NCI-H2081 (cell line): ENCODE measurements at regions not wholly inside any gene's neighbourhood (a gene's known extent, or its start where the extent isn't known, plus 50 kb on each side); places are given as distances from the start of the nearest gene placed in this dataset.
"Not testable (repeated sequence)": the region's sequence is repeated elsewhere in the genome, so short reads cannot be mapped to it uniquely, and the experiment has no call there.

Experiments used
- DNase-seq, 2 experiments: peaks; one replicate each; lab custom pipeline; 2025; lab: John Stamatoyannopoulos, UW

DNA sequence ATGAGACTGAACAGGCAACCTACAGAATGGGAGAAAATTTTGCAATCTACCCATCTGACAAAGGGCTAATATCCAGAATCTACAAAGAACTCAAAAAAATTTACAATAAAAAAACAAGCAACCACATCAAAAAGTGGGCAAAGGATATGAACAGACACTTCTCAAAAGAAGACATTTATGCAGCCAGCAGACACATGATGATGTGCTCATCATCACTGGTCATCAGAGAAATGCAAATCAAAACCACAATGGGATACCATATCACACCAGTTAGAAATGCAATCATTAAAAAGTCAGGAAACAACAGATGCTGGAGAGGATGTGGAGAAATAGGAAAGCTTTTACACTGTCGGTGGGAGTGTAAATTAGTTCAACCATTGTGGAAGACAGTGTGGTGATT lies 51.7 kb upstream of the PAXBP1 start:
- DNase-seq = not testable (repeated sequence)

DNA sequence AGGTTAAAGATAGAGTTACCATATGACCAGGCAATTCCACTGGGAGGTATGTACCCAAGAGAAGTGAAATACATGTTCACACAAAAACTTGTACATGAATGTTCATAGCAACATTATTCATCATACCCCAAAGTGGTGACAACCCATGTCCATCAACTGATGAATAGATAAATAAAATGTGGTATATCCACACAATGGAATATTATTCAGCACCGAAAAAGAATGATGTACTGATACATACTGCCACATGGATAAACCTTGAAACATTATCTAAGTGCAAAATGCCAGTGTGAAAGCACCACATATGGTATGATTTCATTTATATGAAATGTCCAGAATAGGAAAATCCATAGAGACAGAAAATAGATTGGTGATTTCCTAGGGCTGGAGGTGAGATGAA lies 53.4 kb upstream of the PAXBP1 start:
- no peak for DNase-seq

DNA sequence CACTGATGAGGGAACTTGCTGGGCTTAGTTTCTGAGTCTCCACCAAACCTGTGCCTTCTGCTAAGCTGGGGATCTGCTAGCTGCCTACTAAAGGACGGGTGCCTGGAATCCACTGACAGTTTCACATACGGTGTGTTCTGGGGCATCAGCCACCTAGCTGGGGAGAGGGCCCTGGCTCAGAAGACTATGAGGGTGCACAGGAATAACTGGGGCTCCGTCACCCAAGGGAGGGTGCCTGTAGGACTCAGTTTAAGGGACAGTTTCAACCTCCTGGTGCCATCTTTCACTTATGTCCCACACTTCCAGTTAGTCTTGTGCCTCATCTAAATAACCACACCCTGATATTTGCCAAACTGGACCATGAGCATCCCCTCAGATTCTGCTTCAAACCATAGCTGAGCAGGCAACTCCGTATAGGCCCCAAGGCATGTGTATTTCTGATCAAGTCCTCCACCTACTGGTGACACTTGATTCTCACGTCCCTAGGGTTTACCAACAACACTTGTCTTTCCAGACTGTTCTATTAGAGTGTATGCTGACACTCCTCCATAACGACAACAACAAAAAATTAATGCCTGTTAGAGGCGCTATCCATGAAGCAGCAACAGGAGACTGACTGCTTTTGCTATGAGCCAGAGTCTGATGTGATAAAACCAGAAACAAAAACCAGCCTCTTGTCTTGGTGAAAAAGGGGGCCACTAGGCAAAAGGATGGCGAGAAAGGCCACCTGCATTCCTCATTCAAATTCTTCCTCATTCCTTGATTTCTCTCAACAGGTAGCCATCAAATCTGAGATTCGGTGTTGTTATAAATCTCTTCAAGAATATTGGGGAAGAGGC lies 55.0 kb upstream of the PAXBP1 start:
- DNase-seq = peak; percentile 29 to 37

DNA sequence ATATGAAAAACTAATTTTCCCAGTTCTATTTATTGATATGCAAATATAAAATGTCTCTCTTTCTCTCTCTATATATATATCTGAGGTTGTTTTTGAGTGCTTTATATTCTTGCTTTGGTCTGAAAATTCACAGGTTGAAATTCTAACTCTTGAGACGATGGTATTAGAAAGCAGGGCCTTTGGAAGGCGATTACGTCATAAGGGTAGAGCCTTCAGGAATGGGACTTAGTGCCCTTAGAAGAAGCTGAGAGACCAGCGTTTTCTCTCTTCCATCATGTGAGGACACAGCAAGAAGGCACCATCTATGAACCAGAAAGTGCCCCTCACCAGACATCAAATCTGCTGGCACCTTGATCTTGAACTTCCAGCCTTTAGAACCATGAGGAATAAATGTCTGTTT lies 57.4 kb upstream of the PAXBP1 start:
- no peak for DNase-seq

DNA sequence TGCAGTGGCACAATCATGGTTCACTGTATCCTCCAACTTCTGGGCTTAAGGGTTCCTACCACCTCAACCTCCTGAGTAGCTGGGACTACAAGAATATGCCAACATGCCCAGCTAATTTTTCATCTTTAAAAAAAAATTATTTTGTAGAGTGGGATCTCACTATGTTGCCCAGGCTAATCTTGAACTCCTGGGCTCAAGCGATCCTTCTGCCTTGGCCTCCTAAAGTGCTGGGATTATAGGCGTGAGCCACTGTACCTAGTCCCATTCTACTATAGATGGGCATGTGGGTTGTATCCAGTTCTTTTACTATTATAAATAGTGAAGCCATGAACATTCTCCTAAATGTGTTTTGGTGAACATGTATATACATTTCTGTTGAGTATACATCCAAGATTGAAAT lies 57.9 kb upstream of the PAXBP1 start:
- DNase-seq = no peak

DNA sequence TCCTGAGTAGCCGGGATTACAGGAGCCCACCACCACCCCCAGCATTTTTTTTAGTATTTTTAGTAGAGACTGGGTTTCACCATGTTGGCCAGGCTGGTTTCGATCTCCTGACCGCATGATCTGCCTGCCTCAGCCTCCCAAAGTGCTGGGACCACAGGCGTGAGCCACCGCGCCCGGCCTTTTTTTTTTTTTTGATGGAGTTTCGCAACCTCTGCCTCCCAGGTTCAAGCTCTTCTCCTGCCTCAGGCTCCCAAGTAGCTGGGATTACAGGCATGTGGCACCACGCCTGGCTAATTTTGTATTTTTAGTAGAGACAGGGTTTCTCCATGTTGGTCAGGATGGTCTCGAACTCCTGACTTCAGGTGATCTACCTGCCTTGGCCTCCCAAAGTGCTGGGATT lies 60.2 kb upstream of the PAXBP1 start:
- not testable (repeated sequence) for DNase-seq

DNA sequence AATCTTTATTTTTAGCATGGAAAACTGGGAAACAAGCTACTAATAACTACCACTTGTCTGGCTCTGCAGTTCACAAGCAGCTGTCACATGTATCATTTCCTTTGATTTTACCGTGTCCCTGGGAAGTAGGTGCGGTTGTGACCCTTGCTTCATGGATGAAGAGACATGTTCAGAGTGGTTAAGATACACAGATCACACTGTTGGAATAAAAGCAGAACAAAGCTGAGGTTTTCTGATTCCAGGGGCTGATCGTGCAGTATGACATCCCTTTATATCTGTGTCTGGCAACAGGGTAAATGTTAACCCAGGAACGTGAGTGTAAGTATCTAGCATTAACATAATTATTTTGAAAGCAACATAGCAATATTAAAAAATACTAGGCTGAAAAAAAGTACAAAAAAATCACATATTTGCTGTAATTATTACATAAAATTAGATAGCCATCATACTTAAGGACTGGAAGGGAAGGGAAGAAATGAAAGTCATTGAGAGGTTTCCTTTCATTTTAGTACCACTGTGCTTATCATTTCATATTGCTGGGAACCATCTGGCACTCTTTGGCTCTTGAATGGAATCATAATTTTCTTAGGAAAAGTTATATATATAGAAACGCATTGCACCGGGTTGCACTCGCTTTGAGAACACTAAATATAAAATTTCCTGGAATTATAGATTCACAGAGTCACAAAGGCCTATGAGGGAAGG lies 62.8 kb upstream of the PAXBP1 start:
- no peak for DNase-seq

DNA sequence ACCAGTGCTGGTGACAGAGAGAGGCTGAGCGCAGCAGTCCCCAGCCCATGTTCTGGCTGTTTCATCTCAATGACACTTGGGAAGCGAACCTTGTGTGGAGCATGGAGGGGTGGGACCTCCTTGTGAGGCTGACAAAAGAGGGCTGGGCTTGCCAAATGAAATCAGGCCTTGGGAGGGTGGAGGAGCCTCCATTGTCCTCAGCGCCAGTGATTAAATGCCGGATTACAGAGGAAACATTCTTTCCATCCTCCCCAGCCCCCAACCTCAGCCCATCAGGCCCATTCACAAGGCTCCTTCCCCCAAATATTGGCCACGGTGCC lies 63.3 kb upstream of the PAXBP1 start:
- DNase-seq = no peak

DNA sequence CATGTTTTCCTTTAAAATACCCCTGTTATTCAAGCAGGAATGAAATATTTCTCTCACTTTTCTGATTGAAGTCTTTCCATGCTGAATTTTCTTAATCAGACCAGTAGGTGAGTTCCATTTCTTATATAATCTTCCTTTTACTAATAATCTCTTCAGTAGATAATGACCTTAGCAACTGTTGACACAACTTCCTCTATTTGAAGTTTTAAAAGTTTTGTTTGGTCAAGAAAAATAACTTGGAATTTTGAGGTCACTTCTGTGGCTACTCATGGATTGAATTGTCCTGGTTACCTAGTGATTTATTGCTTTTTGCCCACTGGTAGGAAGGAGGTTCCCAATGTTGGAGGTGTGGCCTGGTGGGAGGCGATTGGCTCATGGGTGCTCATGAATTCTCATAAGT lies 70.6 kb upstream of the PAXBP1 start:
- DNase-seq = no peak

DNA sequence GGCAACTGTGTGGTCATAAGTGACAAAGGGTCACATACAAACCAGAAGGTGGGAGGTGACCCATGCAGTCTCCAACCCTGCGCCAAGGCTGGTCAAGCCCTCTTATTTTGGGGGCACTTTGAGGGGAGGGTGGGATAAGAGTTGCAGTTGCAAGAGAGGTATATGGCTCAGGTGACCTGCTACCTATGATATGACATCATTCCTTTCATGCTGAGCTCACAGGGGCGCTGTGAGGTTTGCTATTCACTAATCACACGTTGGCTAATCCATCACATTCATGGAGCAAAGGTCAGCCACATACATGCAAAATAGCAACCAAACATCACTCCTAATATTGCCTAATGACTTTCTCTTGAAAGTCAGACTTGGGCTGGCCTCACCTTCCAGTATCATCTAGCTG lies 72.0 kb upstream of the PAXBP1 start:
- DNase-seq = no peak

DNA sequence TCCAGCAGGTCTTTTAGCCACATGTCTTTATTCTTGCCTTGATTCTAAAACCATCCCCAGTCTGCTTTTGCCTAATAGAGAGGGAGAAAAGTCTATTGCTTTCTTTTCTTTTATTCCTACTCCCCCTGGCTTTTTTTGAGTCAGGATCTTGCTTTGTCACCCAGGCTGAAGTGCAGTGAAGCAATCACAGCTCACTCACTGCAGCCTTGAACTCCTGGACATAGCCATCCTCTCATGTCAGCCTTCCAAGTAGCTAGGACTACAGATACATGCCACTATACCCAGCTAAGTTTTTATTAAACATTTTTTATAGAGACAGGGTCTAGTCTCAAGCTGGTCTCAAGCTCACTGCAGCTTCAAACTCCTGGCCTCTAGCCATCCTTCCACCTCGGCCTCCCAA lies 72.5 kb upstream of the PAXBP1 start:
- DNase-seq = no peak

DNA sequence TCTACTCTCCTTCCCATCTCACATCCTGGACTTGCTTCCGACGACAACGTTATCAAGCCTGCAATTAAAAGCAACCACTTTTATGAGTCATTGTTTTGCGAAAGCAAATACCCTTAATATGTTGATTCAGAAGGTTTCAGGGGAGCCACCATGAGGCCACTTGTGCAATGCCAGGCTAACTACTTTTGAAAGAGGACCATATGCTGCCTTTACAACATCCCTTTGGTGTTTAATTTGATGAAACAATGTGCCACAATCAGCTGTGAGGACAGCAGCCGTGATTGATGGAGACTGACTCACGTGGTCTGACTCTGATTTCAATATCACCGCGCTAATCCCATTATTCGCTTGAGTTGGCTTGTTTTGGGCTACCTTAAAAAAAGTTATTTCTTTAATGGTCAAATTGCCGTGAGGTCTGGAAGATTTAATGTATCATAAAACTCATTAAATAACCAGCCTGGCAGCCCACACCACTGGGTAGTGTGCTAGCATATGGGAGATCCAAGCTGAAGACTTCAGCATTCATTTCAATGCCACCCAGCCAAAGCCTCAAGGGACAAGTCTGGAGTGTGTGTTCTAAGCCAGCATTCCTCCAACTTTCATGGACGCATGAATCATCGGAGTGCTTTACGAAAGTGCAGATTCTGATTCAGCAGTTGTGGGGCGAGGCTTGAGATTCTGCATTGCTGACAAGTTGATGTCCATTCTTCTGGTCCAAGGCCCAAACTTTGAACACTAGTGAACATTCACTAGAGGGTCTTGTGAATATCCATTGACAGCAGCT lies 73.3 kb upstream of the PAXBP1 start:
- DNase-seq = no peak

DNA sequence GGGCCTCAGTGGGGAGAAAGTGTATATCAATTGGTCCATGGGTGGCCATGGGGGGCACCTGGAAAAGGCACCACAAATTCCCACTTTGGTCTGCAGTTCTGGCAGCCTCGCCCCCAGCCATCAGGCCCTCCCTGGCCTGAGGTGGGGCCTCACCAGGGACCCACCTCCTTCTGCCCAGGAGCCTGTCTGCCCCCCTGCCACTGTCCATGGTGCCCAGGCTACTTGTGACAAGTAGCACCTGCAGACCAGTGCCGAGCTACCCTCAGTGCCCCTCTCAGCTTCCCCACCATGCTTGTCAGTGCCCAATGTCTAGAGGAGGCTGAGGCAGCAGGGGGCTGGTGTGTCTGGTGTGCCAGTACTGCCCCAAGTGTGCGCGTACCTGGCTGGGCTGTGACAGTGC lies 87.1 kb upstream of the PAXBP1 start:
- DNase-seq = no peak

DNA sequence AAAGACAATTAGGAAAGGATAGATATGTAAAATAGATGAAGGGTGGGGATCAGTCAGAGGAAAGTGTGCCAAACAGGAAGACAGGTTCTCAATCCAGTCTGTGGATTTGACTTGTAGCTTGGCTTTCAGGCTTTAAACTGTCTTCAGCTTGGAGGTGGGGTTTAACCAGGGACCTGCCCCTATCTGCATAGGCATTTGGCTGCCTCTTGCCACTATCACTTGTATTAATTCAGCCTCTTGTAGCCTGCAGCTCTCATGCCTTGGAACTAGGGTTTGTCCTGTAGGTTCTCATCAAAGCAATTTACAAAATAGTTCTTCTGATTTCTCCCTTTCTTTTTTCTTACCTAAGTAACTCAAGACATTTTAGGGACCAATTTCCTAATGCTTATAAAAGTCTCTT lies 88.8 kb upstream of the PAXBP1 start:
- DNase-seq = no peak

DNA sequence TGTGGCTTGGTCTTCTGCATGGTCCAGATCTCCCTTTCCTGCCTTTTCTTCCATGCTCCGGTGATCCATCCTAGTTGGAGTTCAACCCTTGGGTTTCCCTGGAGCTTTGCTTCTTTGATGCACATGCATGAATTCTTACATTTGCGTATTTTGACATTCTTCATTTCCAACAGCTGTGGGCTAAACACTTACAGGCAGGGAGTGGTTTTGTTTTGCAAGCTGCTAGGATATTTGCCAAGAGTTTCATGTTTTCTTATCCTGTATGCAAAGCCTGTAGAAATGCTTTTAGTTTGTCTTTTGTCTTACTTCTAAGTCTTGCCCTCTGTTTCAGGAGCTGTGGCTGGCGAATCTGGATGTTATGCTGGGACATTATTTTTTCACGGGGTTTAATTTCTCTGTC lies 90.3 kb upstream of the PAXBP1 start:
- no peak for DNase-seq

DNA sequence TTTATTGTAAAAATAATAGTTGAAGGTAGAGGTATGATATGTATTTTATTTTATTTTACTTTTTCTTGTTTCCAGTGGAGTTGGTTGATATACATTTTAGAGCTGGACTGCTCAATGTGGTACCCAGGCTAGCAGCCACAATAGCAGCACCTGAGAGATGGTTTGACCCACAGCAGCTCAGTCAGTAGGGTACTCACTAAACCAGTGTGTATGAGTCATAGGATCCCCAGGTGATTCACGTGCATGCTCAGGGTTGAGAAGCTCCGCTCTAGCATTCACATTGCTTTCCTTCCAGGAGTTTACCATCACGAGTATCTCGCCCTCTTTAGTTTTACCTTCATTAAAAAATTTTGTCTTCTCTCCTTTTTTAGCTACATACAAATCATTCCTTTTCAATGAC lies 96.0 kb upstream of the PAXBP1 start:
- DNase-seq = no peak

DNA sequence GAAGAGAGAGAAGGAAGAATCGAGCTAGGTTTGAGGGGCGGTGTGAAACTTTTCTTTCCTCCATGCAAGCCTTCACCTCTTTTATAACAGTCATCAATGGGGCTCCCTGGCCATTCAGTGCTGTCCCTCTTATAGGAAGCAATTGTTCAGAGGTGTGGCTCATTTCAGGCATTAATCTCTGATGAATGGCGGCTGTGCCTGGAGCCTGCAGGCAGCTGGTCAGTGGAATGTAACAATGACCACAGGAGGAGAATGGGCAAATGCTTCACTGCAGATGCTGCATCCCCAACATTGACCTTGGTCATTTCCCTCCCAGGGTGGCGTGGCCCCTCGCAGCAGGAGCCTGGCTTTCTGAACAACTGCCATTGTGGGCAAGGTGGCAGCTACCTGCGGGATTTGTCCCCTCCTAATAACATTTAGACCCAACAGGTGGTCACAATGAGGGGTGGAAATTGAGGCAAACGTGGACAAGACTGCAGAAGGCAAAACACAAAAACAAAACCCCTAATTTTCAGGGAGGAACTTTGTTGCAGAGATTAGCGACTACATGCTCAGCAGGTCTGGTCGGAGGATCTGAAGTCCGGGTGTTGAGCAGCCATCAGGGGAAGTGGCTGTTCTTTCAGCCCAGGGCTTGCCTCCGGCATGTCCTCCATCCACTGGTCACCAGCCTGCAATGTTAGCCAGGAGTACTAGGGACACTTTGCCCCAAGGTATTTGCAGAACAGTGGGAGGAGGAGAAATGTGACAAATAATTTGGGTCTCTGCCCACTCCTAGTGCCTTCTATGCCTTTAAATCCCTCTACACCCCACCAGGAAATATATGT lies 97.3 kb upstream of the PAXBP1 start:
- no peak for DNase-seq

DNA sequence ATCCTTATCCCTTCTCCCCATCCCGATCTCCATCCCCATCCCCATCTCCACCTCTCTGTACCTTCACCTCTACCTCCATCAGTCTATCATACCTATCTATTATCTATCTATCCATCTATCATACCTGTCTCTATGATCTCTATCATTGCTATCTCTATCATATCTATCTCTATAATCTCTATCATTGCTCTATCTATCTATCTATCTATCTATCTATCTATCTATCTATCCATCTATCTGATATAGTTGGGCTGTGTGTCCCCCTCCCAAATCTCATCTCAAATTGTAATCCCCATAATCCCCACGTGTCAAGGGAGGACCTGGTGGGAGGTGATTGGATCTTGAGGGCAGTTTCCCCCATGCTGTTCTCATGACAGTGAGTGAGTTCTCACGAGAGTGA lies 97.9 kb upstream of the PAXBP1 start:
- no peak for DNase-seq

DNA sequence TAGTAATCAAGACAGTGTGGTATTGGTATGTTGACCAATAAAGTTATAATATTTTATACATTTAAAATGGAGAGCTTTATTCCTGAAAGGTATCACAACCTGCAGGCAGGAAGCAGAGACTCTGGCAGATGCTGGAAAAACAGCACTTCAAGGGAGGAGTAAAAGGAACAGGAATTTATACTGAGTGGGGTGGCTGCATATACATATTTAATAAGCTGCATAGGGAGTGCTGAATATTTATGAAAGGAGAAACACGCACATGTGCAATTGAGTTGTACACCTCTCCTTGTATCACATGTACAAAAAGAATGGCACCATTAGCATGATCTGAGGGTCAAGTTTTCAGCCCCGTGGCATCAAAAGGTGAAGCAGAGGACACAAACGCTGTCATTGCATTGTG lies 104.9 kb upstream of the PAXBP1 start:
- DNase-seq = no peak

DNA sequence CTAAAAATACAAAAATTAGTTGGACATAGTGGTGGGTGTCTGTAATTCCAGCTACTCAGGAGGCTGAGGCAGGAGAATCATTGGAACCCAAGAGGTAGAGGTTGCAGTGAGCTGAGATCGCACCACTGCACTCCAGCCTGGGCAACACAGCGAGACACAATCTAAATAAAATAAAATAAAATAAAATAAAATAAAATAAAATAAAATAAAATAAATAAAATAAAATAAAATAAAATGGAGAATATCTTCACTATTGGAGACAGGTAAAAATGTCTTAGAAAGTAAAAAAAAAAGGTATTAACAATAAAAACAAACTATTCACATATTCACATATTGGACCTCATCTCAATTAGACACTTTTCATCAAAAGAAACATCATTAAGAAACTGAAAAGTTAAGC lies 106.3 kb upstream of the PAXBP1 start:
- not testable (repeated sequence) for DNase-seq

DNA sequence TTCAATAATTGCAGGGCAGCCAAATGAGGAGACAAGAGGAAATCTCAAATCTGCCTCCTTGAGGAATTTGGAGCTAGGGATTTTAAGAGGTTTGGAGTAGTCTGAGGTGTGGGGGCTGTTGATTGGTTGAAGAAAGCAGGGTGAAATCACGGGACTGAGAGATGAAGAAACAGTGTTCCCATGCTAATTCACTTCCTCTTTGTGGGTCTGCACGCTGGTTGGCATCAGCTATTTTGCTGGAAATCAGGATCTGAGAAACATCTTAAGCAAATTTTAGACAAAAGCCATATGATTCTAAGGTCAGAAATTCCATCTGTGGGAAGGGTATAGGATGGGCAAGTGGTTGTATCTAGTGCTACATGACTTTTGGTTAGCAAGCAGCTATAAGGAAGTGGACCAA lies 107.1 kb upstream of the PAXBP1 start:
- no peak for DNase-seq

DNA sequence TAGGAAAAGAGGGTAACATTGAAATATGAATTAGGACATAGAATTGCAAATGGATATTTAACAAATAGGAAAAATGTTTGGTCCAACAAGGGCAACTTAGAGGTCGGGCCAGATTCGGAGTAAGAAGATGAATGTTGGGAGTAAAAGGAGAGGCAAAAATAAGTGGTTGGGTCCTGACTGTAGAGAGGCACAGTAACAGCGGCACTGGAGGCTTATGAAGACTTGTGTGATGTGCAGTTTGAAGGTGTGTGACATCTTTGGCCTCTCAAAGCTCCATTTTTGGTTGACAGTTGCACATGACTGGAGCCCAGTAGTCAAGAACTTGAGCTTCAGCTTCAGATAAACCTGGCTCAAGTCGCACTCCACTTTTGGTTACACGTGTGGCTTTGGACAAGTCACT lies 109.9 kb upstream of the PAXBP1 start:
- no peak for DNase-seq
